ENCODE measurements at regions not wholly inside any gene's neighbourhood (a gene's known extent, or its start where the extent isn't known, plus 50 kb on each side); places are given as distances from the start of the nearest gene placed in this dataset.
"Not testable (repeated sequence)": the region's sequence is repeated elsewhere in the genome, so short reads cannot be mapped to it uniquely, and the experiment has no call there.

DNA sequence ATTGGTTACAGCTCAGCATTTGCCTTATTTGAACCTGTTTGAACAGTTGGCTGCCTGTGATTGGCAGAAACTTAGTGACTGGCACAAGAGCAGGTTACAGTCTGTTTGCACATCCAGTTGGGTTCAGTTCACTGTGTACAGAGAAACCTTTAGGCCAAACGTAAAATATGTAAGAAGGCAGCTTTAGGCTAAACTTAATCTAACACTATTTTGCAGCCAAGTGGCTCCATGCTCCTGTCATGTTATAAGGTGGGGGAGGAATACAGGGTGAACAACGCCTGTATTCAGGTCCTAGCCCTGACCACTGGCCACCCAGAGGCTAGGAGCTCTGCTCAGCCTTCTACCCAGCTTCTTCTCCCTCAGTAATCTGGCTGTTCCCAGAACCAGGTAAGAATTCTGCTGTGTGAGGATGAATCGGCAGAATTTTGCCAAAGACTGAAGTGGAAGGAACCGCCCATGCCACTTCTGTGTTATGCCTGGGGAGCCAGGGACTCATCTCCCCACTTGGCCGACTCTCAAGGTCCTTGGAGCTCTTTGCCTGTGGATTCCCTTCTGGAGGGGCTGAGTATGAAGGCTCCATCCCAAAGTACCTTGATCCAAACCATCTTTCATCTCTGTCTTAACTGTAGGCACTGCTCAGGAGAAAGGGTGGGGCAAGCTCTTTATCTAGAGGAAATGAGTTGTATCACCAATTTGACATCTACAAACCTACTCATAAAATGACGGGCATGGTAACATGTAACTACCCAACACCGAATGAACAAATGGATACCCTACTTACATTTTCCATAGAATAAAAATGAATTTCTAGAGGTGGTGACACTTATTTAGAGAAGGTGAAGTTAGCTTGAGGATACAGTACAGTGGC is 164.4 kb upstream of the NAMPT start:
- no peak for DNase-seq (ENCODE audit: low read depth in 2 of 2)

DNA sequence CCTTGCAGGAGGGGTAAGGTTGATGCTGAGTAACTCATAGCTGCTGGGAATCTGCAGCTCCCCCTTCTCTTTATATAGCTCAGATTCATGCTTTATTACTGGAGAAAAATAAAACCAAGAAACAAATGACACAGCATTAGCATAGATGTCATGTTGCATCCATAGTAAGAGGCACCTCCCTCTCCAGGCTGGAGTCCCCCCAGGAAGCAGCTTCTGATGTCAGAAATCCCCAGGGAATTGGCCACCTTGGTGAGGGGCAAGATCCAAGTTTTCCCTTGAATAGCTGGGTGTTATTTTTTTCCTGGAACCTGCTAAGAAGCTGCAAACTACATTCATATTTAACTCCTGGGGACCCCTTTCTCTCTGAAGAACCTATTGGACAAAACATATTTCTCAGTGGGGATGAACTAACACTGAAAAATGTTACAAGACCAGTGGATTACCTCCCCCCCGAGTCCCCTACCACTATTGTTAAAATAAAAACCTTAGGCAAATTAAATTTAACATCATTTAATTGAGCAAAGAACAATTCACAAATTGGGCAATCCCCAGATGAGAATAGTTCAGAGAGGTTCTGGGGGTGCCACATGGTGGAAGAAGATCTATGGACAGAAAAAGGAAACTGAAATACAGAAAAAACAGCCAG is 163.7 kb upstream of the NAMPT start:
- DNase-seq (ENCODE audit: low read depth in 2 of 2): no peak

DNA sequence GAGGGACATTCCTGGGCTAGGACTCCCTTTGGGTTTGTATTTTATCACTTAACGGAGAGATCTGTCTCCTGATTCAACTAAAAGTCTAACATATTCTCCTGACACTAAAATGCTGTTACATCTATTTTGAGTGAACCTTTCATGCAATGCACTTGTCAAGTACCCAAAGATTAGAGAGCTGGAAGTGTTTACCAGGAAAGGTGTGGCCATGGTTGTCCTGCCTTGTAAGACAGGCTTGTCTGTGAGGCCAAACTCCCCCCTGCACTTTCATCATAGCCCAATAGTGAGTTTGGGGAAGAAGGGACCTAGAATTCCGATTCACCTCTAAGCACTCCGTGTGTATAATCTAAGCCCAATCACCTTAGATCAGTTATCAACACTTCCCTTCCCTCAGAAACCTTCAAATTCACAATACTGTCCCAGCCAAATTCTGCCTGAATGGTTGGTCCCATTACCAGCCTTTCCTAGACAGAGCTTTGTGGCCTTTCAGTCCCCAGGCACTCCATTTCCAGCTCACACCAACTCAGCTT is 162.6 kb upstream of the NAMPT start:
- no peak for DNase-seq (ENCODE audit: low read depth in 2 of 2)

DNA sequence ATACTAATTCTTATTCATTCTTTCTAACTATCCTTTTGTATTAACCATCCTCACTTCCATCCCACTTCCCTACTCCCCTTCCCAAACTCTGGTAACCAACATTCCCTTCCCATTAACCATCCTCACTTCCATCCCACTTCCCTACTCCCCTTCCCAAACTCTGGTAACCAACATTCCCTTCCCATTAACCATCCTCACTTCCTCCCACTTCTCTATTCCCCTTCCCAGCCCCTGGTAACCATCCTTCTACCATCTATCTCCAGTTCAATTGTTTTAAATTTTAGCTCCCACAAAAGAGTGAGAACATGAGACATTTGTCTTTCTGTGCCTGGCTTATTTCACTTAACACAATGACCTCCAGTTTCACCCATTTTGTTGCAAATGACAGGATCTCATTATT is 160.6 kb upstream of the NAMPT start:
- not testable (repeated sequence) for DNase-seq (ENCODE audit: low read depth in 2 of 2)

DNA sequence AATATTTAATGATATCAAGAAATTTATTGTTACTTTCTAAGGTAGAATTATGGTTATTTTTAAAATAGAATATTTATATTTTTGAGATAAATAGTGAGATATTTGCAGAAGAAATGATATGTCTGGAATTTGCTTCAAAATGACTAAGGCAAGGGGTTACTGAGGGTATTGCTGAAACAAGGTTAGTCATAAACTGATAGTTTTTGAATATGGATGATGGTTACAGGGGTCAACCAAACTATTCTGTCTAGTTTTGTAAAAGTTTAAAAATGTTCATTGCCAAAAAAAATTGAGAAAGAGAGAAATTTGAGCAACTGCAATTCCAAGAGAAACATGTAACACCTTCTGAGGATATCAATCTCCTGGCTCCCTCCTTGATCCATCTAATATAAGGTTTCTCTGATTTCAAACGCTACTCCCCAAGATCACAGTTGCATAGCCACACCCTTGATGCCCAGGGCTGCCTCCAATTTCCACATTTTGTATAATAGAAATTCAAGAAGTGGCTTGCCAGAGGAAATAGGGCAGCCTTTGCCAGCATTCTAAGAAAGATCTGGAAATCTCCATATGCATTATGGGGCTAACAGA is 159.4 kb upstream of the NAMPT start:
- no peak for DNase-seq (ENCODE audit: low read depth in 2 of 2)

DNA sequence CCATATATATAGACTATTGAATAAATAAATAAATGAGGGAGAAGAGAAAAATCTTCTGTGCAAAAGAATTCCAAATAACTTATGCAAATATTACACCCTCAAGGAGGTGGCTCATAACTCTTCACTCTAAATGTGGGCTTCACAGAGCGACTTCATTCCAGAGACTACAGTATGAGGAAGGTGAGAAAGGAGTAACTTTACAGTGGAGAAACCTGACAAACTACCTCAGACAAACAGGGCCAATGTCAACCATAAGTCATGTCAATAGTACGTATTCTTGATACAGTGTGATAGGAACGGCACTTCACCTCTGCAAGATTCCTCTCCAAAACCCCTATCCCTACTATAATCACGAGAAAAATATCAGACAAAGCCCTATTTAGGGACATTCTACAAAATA is 158.4 kb upstream of the NAMPT start:
- DNase-seq (ENCODE audit: low read depth in 2 of 2): no peak

DNA sequence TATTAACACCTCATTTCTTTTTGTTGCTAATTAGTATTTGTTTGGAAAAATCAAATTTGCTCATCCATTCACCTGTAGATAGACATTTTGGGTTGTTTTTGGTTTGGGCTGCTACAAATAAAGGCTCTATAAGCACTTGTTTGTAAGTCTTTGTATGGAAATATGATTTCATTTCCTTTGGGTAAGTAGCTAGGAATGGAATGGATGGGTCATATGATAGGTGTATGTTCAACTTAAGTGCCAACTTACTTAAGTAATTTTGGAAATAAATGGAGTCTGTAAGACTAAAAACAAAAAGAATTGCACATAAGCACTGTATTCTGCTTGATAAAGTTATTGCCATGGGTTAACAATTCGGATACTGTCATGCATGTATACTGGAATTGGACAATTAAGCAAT is 157.7 kb upstream of the NAMPT start:
- no peak for DNase-seq (ENCODE audit: low read depth in 2 of 2)

DNA sequence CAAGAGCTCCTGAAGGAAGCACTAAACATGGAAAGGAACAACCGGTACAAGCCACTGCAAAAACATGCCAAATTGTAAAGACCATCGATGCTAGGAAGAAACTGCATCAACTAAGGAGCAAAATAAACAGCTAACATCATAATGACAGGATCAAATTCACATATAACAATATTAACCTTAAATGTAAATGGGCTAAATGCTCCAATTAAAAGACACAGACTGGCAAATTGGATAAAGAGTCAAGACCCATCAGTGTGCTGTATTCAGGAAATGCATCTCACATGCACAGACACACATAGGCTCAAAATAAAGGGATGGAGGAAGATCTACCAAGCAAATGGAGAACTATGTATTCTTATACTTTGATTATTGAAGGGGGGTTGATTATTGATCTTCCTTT is 156.6 kb upstream of the NAMPT start:
- DNase-seq (ENCODE audit: low read depth in 2 of 2): not testable (repeated sequence)

DNA sequence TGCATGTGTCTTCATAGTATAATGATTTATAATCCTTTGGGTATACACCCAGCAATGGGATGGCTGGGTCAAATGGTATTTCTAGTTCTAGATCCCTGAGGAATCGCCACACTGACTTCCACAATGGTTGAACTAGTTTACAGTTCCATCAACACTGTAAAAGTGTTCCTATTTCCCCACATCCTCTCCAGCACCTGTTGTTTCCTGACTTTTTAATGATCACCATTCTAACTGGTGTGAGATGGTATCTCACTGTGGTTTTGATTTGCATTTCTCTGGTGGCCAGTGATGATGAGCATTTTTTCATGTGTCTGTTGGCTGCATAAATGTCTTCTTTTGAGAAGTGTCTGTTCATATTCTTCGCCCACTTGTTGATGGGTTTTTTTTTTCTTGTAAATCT is 152.2 kb upstream of the NAMPT start:
- DNase-seq (ENCODE audit: low read depth in 2 of 2): not testable (repeated sequence)

DNA sequence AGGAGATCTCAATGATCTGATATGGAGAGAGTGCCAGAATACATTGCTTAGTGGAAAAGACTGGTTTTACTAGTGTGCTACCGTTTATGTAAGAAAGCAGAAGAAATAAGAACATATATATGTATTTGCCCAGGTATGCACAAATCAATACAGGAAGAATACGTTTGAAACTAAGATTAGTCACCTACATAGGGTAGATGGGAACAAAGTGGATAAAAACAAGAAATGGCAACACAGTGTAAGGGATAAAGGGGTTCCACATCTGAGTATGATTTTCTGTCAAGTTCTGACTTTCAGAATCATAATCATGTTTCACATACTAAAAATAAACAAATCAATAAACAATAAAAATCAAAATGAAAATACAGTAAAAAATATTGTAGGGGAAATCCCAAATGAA is 148.6 kb upstream of the NAMPT start:
- no peak for DNase-seq (ENCODE audit: low read depth in 2 of 2)

DNA sequence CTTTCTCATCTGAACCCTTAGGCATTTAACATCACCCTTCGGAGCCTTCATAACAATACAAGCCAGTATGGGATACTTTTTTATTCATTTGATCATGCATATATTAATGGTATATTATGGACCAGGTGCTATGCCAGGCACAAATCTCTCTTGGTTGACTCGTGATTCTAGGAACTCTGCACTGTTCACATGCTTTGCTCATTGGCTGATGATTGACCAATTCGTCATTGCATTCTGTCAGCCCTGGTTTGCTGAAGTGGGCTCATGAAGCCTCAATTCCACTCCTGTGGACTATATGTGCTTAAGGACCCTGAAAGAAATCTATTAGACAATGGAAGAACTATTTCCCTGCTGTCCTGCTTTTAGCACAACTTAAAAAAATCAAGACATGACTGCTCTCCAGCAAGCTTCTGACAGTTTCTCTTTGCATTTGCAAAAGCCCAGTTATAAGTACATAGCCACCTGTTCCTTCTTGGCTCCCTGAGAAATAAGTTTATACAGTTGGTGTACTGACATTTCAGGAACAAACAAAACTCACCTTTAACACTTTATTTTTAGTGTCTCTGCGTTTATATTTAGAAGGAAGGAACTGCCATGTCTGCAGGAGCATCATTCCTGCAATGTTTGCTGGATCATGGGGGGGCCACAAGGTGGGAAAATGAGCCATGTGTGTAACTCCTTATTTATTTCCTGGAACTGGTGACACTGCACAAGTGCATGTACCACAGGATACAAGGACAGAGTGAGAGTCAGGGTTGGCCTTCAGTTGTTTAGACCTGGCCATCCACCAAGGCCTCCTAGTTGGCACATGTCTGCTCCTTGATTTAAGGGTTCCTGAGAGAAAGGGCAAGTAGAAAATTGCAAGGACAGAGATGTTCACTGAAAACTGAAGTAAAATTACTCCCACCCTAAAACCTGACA is 146.0 kb upstream of the NAMPT start:
- no peak for DNase-seq (ENCODE audit: low read depth in 2 of 2)

DNA sequence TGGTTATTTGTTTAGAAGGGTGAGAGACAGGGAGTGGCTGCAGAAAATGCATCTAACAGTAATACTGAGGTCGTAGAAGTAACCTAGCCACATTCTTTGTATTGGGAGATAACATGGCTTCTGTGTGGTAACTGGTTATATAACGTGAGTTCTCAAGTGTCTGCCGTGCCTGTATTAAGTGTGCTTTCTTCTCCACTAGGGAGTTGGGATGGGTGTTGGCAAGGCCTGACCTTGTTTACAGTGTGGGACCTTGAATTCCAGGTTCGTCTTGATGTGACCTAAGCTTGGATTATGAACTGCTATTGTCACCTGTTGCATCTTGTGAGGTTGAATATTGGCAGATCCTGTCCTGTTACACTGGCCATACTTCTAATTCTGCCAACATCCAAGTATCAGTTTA is 145.3 kb upstream of the NAMPT start:
- DNase-seq (ENCODE audit: low read depth in 2 of 2): no peak

DNA sequence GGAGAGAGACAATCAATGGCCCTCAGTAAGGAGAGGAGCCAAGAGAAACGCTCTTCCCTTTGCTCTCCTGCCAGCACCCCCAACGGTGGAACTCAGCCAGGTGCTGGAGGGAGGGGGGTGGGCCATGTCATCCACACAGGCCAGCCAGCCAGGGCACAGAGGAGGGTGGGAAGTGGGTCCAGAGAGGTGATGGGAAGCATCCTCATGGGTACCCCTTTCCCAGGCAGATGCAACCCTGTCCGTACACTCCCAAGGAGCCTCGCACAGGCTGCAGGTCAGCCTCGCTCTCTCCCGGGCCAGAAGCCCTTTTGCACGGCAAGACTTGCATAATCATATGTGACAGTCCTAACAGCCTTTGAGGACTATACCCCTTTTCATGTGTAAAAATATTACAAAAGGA is 142.0 kb upstream of the NAMPT start:
- no peak for DNase-seq (ENCODE audit: low read depth in 2 of 2)

DNA sequence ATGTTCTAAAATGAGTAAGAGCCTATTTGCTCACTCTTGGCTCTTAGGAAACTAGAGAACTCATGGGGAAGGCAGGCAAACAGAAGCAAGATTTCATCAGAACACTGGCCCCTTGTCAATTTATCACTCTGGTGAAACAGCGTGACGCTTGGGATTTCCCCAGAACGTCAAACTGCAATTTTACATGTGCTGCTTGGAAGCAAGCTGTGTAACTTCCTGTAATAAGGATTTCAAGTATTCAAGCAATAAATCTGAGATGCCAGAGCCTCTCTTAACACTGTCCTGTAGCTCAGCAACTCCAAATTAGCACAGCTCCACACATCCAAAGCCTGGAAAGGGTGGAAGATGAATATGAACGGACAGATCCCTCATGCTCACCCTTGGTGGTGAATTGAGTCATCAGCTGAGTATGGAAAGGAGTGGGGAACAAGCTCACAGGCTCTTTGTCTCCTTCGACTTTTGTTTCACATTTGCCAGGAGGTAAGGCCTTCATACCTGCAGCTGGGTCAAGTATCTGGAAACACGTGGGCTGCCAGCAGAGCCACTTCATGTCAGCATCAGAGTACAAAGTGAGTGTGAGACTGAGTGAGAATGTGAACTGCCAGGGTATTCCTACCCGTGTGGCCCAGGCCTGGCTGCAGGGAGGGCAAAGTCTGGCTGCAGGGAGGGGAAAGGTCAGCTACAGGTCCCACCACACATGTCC is 140.4 kb upstream of the NAMPT start:
- peak; percentile 60 to 65 for DNase-seq (ENCODE audit: low read depth in 2 of 2)

DNA sequence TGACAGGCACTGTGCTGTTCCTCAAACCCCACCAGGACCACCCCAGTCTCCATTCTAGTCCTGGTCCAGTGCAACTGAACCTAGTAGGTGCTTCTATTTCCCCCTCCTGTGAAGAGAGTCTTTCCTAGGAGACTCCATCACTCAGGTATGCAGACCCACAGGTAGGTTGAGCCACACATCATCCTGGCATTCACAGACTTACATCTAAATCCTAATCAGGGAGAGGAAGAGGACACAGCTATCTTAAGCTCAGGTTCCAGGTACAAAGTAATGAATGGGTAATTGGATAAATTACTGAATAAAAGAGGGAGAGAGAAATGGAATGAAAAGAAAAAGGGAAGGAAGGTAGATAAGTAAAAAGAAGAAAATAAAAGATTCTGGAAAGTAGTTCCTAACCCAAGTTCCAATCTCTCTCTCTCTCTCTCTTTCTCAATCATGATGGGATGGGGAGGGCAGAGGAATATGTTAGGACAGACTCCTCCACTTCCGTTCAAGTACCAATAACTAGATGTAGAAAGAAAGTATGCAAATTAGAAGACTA is 139.8 kb upstream of the NAMPT start:
- DNase-seq (ENCODE audit: low read depth in 2 of 2): no peak

DNA sequence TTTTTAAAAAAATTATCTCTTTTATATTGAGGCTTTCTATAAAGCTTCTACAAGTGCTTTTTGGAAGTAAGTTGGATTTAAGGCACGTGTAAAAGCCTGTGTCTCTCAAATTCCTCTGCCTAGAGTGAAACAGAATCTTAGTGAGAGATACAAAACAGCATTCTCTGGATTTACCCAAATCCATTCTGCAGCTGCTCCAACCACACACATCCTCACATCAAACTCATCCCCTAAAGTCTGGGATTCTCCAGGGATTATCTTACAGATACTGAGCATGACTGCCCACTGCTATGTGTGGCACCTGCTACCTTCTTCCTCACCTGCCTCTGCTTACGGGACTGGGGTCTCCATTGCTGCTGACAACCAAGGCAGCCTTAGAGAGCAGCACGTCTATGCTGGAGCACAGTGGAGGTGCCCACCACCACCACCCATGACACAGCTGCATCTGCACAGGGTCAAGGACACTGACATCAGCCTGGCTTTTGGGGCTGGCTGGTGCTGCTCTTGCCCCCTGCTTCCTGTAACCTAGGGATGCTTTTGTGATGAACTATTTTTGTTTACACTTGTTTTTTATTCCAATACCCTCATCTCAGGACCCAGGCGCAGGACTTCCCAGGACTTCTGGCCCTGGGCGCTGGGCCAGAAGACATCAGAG is 139.2 kb upstream of the NAMPT start:
- DNase-seq (ENCODE audit: low read depth in 2 of 2): no peak

DNA sequence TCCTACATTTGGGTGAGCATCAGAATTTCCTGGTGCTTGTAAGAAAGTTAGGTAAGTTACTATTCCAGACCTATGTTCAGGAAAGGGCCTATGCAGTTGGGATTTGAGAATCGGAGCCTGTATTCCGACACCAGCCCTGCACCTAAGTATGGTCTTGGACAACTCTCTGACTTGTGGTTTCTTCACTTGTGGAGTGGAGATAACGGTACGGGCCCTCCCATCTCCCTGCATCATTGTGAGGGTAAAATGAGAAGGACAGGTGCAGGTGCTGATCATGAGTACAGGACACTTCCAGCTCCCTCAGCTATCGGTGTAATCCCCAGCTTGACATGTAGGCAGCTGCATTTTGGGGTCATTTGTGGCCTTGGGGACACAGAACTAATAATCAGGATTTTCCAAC is 138.3 kb upstream of the NAMPT start:
- no peak for DNase-seq (ENCODE audit: low read depth in 2 of 2)

DNA sequence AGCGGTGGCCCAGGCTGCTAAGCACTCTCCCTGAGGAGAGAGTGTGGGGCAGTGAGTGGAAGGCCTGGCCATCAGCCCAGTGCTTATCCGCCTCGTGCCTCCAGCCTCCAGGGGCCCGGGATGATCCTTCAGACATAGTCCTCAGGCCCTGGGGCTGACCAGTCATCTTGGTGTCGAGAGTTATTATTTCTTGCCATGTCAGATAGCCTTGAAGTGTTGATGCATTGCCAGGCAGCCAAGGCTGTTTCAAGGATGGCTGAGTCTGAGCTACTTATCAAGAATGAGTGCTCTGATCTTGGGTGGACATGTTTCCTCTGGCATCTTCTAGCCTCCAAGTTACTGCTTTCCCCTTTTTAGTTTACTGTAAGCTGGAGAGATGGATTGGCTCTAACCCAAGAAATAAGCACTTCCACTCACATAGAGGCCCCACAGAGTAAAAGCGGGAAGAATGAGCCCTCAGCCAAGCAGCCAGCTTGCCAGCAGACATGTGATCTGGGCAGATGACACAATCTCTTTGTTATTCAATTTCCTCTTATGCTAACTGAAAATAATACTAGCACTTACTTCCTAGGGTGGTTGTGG is 136.5 kb upstream of the NAMPT start:
- no peak for DNase-seq (ENCODE audit: low read depth in 2 of 2)

DNA sequence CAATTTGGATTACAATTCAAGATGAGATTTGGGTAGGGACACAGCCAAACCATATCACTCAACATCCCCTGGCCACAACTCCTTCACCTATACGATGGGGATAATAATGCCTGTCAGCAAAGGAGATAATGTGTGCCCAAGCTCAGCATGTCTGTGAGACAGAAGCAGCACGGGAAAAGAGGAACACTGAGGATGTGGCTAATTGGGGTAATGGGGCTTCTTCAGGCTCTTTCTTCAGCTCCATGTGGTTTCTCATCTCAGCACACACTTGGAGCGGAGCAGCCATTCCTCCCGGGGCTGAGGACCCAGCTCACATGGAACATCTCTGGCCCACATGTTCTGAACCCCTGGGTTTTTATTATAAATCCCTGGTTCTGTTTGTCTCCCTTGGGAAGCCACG is 136.0 kb upstream of the NAMPT start:
- DNase-seq (ENCODE audit: low read depth in 2 of 2): no peak

DNA sequence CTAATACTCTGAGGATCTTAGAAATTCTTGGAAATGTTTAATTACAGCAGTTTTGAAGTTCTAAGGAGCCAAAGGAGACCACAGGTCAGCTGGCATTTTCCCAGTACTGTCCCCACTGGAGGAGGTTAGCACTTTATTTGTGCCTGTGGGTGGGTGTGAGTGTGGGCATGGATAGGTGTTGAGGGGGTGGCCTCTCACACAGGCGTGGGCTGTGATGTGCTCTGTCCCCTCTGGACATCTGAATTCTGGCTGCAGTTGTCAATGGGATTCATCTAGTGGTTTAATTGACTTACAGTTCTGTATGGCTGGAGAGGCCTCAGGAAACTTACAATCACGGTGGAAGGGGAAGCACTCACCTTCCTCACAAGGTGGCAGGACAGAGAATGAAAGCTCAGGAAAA is 135.4 kb upstream of the NAMPT start:
- no peak for DNase-seq (ENCODE audit: low read depth in 2 of 2)
